Transverse colon (tissue), 4 donors: ENCODE measurements at regions not wholly inside any gene's neighbourhood (a gene's known extent, or its start where the extent isn't known, plus 50 kb on each side); places are given as distances from the start of the nearest gene placed in this dataset.
"Not testable (repeated sequence)": the region's sequence is repeated elsewhere in the genome, so short reads cannot be mapped to it uniquely, and the experiment has no call there.

Experiments used
- DNase-seq: peaks from one replicate; pipeline ENCODE4 v3.0.0-alpha.2; 2019
- H3K27ac ChIP-seq, 4 donors: fragments of 200-600 bp; sonication (generic); 2 replicates each; pipeline ENCODE4 v1.5.1; 2016 to 2018; ENCODE audit warnings: inconsistent platforms in 4 of 4
- H3K27me3 ChIP-seq: fragments of 200-600 bp; sonication (generic); 2 replicates; pipeline ENCODE4 v1.5.1; 2017; ENCODE audit warnings: inconsistent platforms
- H3K36me3 ChIP-seq, 4 donors: fragments of 200-600 bp; sonication (generic); 2 replicates each; pipeline ENCODE4 v1.5.1; 2017 to 2019; ENCODE audit warnings: inconsistent platforms in 4 of 4
- H3K4me1 ChIP-seq, 4 donors: fragments of 200-600 bp; sonication (generic); 2 replicates each; pipeline ENCODE4 v1.5.1; 2017 to 2020; ENCODE audit warnings: inconsistent platforms in 4 of 4
- H3K4me3 ChIP-seq, 4 donors: fragments of 200-600 bp; sonication (generic); 1 replicate in 1 of 4; 2 replicates in 3 of 4; pipeline versions ENCODE4 v1.5.1 to v1.6.1; 2017 to 2019; ENCODE audit warnings: inconsistent platforms in 4 of 4
- H3K9me3 ChIP-seq, 2 donors: fragments of 200-600 bp; sonication (generic); 2 replicates each; pipeline ENCODE4 v1.5.1; 2017 to 2019; ENCODE audit warnings: inconsistent platforms in 2 of 2
- CTCF ChIP-seq, 5 experiments: fragments of 200-600 bp in 3 of 5; fragments of 450-650 bp in 2 of 5; sonication (generic) in 3 of 5; IDR thresholded peaks; 1 replicate in 2 of 5; 2 replicates in 3 of 5; pipeline ENCODE4 v1.5.1; 2016 to 2017; ENCODE audit warnings: antibody characterized with exemption in 5 of 5, inconsistent platforms in 3 of 5, mild to moderate bottlenecking in 2 of 5, moderate library complexity in 1 of 5
- EP300 ChIP-seq: sonication (generic); formaldehyde crosslinking; IDR thresholded peaks from one replicate; pipeline ENCODE4 v1.6.1; 2017; ENCODE audit warnings: antibody characterized with exemption, low read depth
- POLR2A ChIP-seq: fragments of 450-650 bp; IDR thresholded peaks from one replicate; pipeline ENCODE4 v1.6.1; 2016; ENCODE audit warnings: antibody characterized with exemption, mild to moderate bottlenecking, moderate library complexity
- POLR2AphosphoS5 ChIP-seq, 3 donors: sonication (generic); formaldehyde crosslinking; IDR thresholded peaks; one replicate each; pipeline ENCODE4 v1.6.1; 2016; ENCODE audit warnings: antibody characterized with exemption in 3 of 3
- WGBS, 2 donors: methylation state at CpG; one replicate each; pipeline ENCODE4 v1.1.5; 2018; ENCODE audit warnings: low coverage in 1 of 2; 5-methylcytosine and 5-hydroxymethylcytosine counted together
- in situ Hi-C, 4 donors: fragments of 200-750 bp; cut with MboI; loops; one replicate each; pipeline versions ENCODE4 v1.15.0 to v1.15.1; 2017; ENCODE audit warnings: low sequenced_read_pairs in 3 of 4, low pct_ligation_motif_present in 1 of 4, low pct_unique_long_range_greater_than_20kb in 1 of 4
- intact Hi-C: fragments of 100-400 bp; cut with DNase I; formaldehyde crosslinking; loops from one replicate; pipeline ENCODE4 v1.15.1; 2023; ENCODE audit warnings: low total_unique reads

DNA sequence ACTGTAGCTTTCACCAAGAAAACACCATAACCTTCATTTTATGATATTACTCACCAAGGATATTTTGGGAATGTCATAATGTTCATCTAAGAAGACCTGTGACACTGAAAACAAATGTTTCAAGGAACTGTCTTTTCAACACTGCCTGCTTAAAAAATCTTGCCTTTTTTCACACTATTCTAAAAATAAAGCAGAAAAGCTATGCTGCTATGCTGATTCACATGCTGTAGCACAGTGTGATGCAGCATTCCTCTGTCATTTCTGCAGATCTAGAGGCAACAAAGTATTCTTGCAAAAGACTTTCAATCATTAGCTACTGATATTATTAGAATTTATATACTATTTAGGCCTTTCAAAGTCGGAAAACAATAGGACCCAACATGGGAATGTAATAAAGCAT lies 525.7 kb downstream of the UQCRFS1 start:
- in situ Hi-C loops, result no loop called here

GRCh38 chr19:28686756-28687155 lies 526.2 kb downstream of the UQCRFS1 start:
- Histone ChIP-seq H3K27me3 (no peaks in the 10 kb centered on the region), H3K27ac (no peak overlapping the region), H3K36me3 (no peaks in the 10 kb centered on the region), H3K4me3 (no peak overlapping the region), H3K4me1 (no peaks in the 10 kb centered on the region), H3K9me3 (no peaks in the 10 kb centered on the region)
- in situ Hi-C loops (no loop called here), intact Hi-C loops (no loop called here)
- DNase-seq, result no peak
- TF ChIP-seq POLR2AphosphoS5 (IDR thresholded peaks at IDR 0.05) (no peak), EP300 (no peak), CTCF (IDR thresholded peaks at IDR 0.05) (no peak), POLR2A (no peak)
- 55 to 88% methylated on average over 2 of the region's 2 CpGs for WGBS, 2 donors

More for the DNA sequence above, 525.7 kb downstream of the UQCRFS1 start:
- TF ChIP-seq POLR2AphosphoS5 (IDR thresholded peaks at IDR 0.05) (no peak), EP300 (no peak), CTCF (IDR thresholded peaks at IDR 0.05) (no peak)
- Histone ChIP-seq H3K4me3 (no peak overlapping the region), H3K27me3 (no peaks in the 10 kb centered on the region), H3K9me3 (no peaks in the 10 kb centered on the region), H3K27ac (no peak overlapping the region), H3K4me1 (no peaks in the 10 kb centered on the region), H3K36me3 (no peaks in the 10 kb centered on the region)
- intact Hi-C loops, result no loop called here
- WGBS, 2 donors, result 70 to 100% methylated on average over 1 of the region's 1 CpG
- DNase-seq, result no peak

GRCh38 chr19:28685802-28686201 lies 527.1 kb downstream of the UQCRFS1 start:
- H3K27ac ChIP-seq, result no peak overlapping the region
- no peaks in the 10 kb centered on the region for H3K27me3 ChIP-seq
- H3K36me3 ChIP-seq, result no peaks in the 10 kb centered on the region
- TF ChIP-seq EP300, result no peak
- no peak for TF ChIP-seq POLR2A
- no peak for TF ChIP-seq POLR2AphosphoS5 (IDR thresholded peaks at IDR 0.05)
- TF ChIP-seq CTCF (IDR thresholded peaks at IDR 0.05), result no peak
- H3K4me3 ChIP-seq, result no peak overlapping the region
- intact Hi-C loops (no loop called here), in situ Hi-C loops (no loop called here)
- WGBS, 2 donors, result 91 to 94% methylated on average over 3 of the region's 3 CpGs
- no peaks in the 10 kb centered on the region for H3K9me3 ChIP-seq
- DNase-seq, result no peak
- no peaks in the 10 kb centered on the region for H3K4me1 ChIP-seq

- H3K27ac ChIP-seq, H3K4me3 ChIP-seq, H3K36me3 ChIP-seq, DNase-seq, H3K9me3 ChIP-seq, intact Hi-C loops, H3K4me1 ChIP-seq, in situ Hi-C loops, H3K27me3 ChIP-seq: not testable (repeated sequence)
- 91% methylated on average over 4 of the region's 4 CpGs; no CpG with 5 or more reads in 1 of the 2 donors for WGBS, 2 donors
These were observed 527.9 kb downstream of the UQCRFS1 start for GRCh38 chr19:28685077-28685476.

DNA sequence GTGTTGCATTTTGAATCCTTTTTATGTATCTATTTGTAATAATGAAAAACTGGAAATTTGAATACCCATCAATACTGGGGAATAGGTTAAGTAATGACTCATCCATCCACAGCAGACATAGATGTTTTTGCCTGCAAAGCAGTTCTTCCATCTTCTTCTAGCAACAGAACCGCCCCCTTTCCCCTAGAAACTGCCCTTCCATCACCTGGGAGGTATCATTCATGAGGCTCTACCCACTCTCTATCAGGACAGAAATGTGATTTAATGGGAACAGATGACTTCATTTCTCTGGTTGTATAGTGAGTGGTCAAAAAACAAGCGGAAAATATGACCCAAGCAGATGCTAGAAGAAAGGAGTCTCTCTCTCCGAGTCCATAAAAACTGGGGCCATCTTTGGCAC lies 532.8 kb downstream of the UQCRFS1 start:
- no peak overlapping the region for H3K4me3 ChIP-seq
- intact Hi-C loops, result no loop called here
- no peaks in the 10 kb centered on the region for H3K9me3 ChIP-seq
- H3K36me3 ChIP-seq, result no peaks in the 10 kb centered on the region
- 89 to 100% methylated on average over 2 to 3 of the region's 3 CpGs for WGBS, 2 donors
- TF ChIP-seq POLR2A, result no peak
- no peak for TF ChIP-seq POLR2AphosphoS5 (IDR thresholded peaks at IDR 0.05)
- TF ChIP-seq EP300, result no peak
- no peak for TF ChIP-seq CTCF (IDR thresholded peaks at IDR 0.05)
- no peaks in the 10 kb centered on the region for H3K27me3 ChIP-seq
- no peak for DNase-seq
- H3K4me1 ChIP-seq, result no peaks in the 10 kb centered on the region
- in situ Hi-C loops, result no loop called here
- no peak overlapping the region for H3K27ac ChIP-seq
